ENCODE measurements at regions not wholly inside any gene's neighbourhood (a gene's known extent, or its start where the extent isn't known, plus 50 kb on each side); places are given as distances from the start of the nearest gene placed in this dataset.

- FAIRE-seq (no peak), DNase-seq (ENCODE audit: low read depth in 1 of 2, low spot score in 1 of 2) (no peak), ATAC-seq (no peak)
- no peak overlapping the region for H3K4me3 ChIP-seq
- H3K9me3 ChIP-seq, result peaks cover 6% of the 10 kb centered on the region; the same call in 1 of the 3 replicates
- H3K4me1 ChIP-seq, result no peaks in the 10 kb centered on the region
- no peak overlapping the region for H3K27ac ChIP-seq
- TF ChIP-seq ZC3H11A (IDR thresholded peaks at IDR 0.05) (no peak), SMC3 (IDR thresholded peaks at IDR 0.05) (no peak), EHMT2 (IDR thresholded peaks at IDR 0.05; ENCODE audit: low read depth) (no peak), EHF (CRISPR knock-in tag; IDR thresholded peaks at IDR 0.05) (no peak), PHF8 (IDR thresholded peaks at IDR 0.05; ENCODE audit: borderline replicate concordance, low read depth) (no peak), RNF2 (IDR thresholded peaks at IDR 0.05; ENCODE audit: borderline replicate concordance, low read depth) (no peak), HES2 (IDR thresholded peaks at IDR 0.05) (no peak), ELK1 (IDR thresholded peaks at IDR 0.05; ENCODE audit: low read depth, low read length) (no peak), CEBPB (IDR thresholded peaks at IDR 0.05) (no peak), BCL3 (IDR thresholded peaks at IDR 0.05) (no peak), POLR2AphosphoS2 (conservative IDR thresholded peaks at IDR 0.05; ENCODE audit: low read length) (no peak), ZNF302 (CRISPR knock-in tag; IDR thresholded peaks at IDR 0.05) (no peak), TFCP2L1 (CRISPR knock-in tag; IDR thresholded peaks at IDR 0.05) (no peak)
- TF ChIP-seq, protein P1, sequence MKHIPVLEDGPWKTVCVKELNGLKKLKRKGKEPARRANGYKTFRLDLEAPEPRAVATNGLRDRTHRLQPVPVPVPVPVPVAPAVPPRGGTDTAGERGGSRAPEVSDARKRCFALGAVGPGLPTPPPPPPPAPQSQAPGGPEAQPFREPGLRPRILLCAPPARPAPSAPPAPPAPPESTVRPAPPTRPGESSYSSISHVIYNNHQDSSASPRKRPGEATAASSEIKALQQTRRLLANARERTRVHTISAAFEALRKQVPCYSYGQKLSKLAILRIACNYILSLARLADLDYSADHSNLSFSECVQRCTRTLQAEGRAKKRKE (CRISPR knock-in tag; IDR thresholded peaks at IDR 0.05; ENCODE audit: low read depth), result no peak
- POLR2A ChIA-PET, result no interaction called here
- CTCF ChIA-PET, result interaction anchor here (0.6 to 1.1 kb wide), 3 partner anchors 14 to 113 kb away, joined by 3 read pairs; no protein-coding TSS in a partner anchor
- no peak overlapping the region for H3K4me2 ChIP-seq
- 28% methylated on average over 10 of the region's 10 CpGs for WGBS (ENCODE audit: missing lambda C conversion rate)
Observed at GRCh38 chr19:31470229-31470939, 121.1 kb upstream of the TSHZ3 start.

GRCh38 chr19:31470952-31471351 lies 121.7 kb upstream of the TSHZ3 start:
- Histone ChIP-seq H3K4me2 (no peak overlapping the region), H3K4me1 (no peaks in the 10 kb centered on the region), H3K4me3 (no peak overlapping the region), H3K27ac (no peak overlapping the region), H3K9me3 (peaks cover 3% of the 10 kb centered on the region; the same call in 1 of the 3 replicates)
- WGBS (ENCODE audit: missing lambda C conversion rate), result 4% methylated on average over 5 of the region's 5 CpGs
- CTCF ChIA-PET, result interaction anchor here (0.6 to 1.0 kb wide), 2 partner anchors 15 to 39 kb away, joined by 3 read pairs; no protein-coding TSS in a partner anchor
- FAIRE-seq, result no peak
- no peak for DNase-seq (ENCODE audit: low read depth in 1 of 2, low spot score in 1 of 2)
- no peak for TF ChIP-seq RCOR1 (IDR thresholded peaks at IDR 0.05; ENCODE audit: low read depth, low read length)
- TF ChIP-seq JUNB (IDR thresholded peaks at IDR 0.05), result no peak
- TF ChIP-seq CHD4 (IDR thresholded peaks at IDR 0.05; ENCODE audit: borderline replicate concordance), result no peak
- TF ChIP-seq MYC (IDR thresholded peaks at IDR 0.05; ENCODE audit: borderline replicate concordance, low read length), result no peak
- TF ChIP-seq, protein P1 (CRISPR knock-in tag; IDR thresholded peaks at IDR 0.05; ENCODE audit: low read depth), result no peak
- no peak for TF ChIP-seq POLR2A (IDR thresholded peaks at IDR 0.05; ENCODE audit: low read length)
- TF ChIP-seq HEYL (CRISPR knock-in tag; IDR thresholded peaks at IDR 0.05), result no peak
- TF ChIP-seq USF2 (IDR thresholded peaks at IDR 0.05), result no peak
- no peak for TF ChIP-seq PBX3 (IDR thresholded peaks at IDR 0.05)
- no peak for TF ChIP-seq KDM1A (IDR thresholded peaks at IDR 0.05; ENCODE audit: low read depth)
- no peak for TF ChIP-seq HDAC2 (IDR thresholded peaks at IDR 0.05)
- TF ChIP-seq EP300 (IDR thresholded peaks at IDR 0.05), result no peak
- no peak for TF ChIP-seq ELK1 (IDR thresholded peaks at IDR 0.05; ENCODE audit: low read depth, low read length)
- no peak for TF ChIP-seq JUN (IDR thresholded peaks at IDR 0.05)
- TF ChIP-seq MAFK (IDR thresholded peaks at IDR 0.05; ENCODE audit: partially characterized antibody), result no peak
- no peak for TF ChIP-seq ESRRA (IDR thresholded peaks at IDR 0.05; ENCODE audit: borderline replicate concordance, low read length)
- TF ChIP-seq GATA3 (IDR thresholded peaks at IDR 0.05; ENCODE audit: borderline replicate concordance), result no peak
- ATAC-seq, result no peak
- POLR2A ChIA-PET, result no interaction called here

Measured in A549 (cell line).